ENCODE measurements at regions not wholly inside any gene's neighbourhood (a gene's known extent, or its start where the extent isn't known, plus 50 kb on each side); places are given as distances from the start of the nearest gene placed in this dataset.
A peak's percentile ranks its signal among the peaks of the same experiment; 100 is the strongest.

- peak overlapping the region in 1 of 3 experiments; percentile 47 for H3K4me3 ChIP-seq (replicated peaks in 1 of 3; ENCODE audit: low read depth in 2 of 3, low read length in 3 of 3)
- H3K9me3 Mint-ChIP-seq = peaks cover 10 to 16% (median 12%) of the 10 kb centered on the region in 7 donors
- no peaks in the 10 kb centered on the region for H3K27me3 Mint-ChIP-seq (ENCODE audit: low read depth in 3 of 3)
- H3K9me3 ChIP-seq (replicated peaks in 1 of 2; ENCODE audit: control insufficient read depth in 1 of 2, insufficient read depth in 1 of 2, low read length in 2 of 2) = peaks cover 0 to 5% of the 10 kb centered on the region in 2 donors
- peak overlapping the region; percentile 46 for H2AFZ ChIP-seq (ENCODE audit: insufficient read depth, low read depth, low read length, poor library complexity, severe bottlenecking)
- H3K27ac Mint-ChIP-seq = peak overlapping the region; percentile 77 to 94 (median 92)
- no peaks in the 10 kb centered on the region for H3K27me3 ChIP-seq (ENCODE audit: control insufficient read depth in 2 of 2, insufficient read depth in 2 of 2, low read length in 2 of 2)
- peaks cover 42% of the 10 kb centered on the region for H3K4me1 Mint-ChIP-seq
- intact Hi-C loops (cut with micrococcal nuclease) = no loop called here
- peak; percentile 72 to 80 (median 77) for DNase-seq
- H3K27ac ChIP-seq (ENCODE audit: low read depth in 1 of 2, low read length in 2 of 2) = peak overlapping the region; percentile 56 to 79
- H3K36me3 ChIP-seq (replicated peaks in 1 of 2; ENCODE audit: control insufficient read depth in 1 of 2, insufficient read depth in 2 of 2, low read length in 2 of 2) = no peaks in the 10 kb centered on the region
- no peak overlapping the region for H3K4me3 Mint-ChIP-seq
- no peak overlapping the region for H3K9ac ChIP-seq (ENCODE audit: insufficient read depth, low read length, poor library complexity, severe bottlenecking)
- TF ChIP-seq CTCF (IDR thresholded peaks at IDR 0.05) = no peak
- H4K20me1 ChIP-seq (ENCODE audit: insufficient read depth, low read length) = no peaks in the 10 kb centered on the region
- H3K4me1 ChIP-seq (ENCODE audit: control insufficient read depth in 1 of 2, insufficient read depth in 2 of 2, low read length in 2 of 2) = peaks cover 26 to 30% of the 10 kb centered on the region in 2 donors
- 0% methylated on average over 2 of the region's 6 CpGs for WGBS (ENCODE audit: insufficient coverage)
- H3K4me2 ChIP-seq (replicated peaks; ENCODE audit: extremely low read depth, low read length, poor library complexity, severe bottlenecking) = peak overlapping the region; percentile 53
- H3K36me3 Mint-ChIP-seq = peaks cover 0 to 5% of the 10 kb centered on the region in 2 donors
- no peaks in the 10 kb centered on the region for H3K79me2 ChIP-seq (ENCODE audit: insufficient read depth, low read length)
These were observed 207.0 kb upstream of the MAP3K1 start for GRCh38 chr5:56608217-56608925.

- no peaks in the 10 kb centered on the region for H3K27me3 ChIP-seq (ENCODE audit: control insufficient read depth in 2 of 2, insufficient read depth in 2 of 2, low read length in 2 of 2)
- Mint-ChIP-seq H3K4me1 (peaks cover 41% of the 10 kb centered on the region), H3K27ac (peak overlapping the region; percentile 77 to 94 (median 92)), H3K36me3 (peaks cover 0 to 5% of the 10 kb centered on the region in 2 donors), H3K4me3 (peak overlapping the region in 1 of 2 donors; percentile 40), H3K9me3 (peaks cover 10 to 16% (median 12%) of the 10 kb centered on the region in 7 donors), H3K27me3 (ENCODE audit: low read depth in 3 of 3) (no peaks in the 10 kb centered on the region)
- intact Hi-C loops (cut with micrococcal nuclease) = no loop called here
- H3K9me3 ChIP-seq (replicated peaks in 1 of 2; ENCODE audit: control insufficient read depth in 1 of 2, insufficient read depth in 1 of 2, low read length in 2 of 2) = peaks cover 0 to 5% of the 10 kb centered on the region in 2 donors
- no peaks in the 10 kb centered on the region for H3K79me2 ChIP-seq (ENCODE audit: insufficient read depth, low read length)
- H4K20me1 ChIP-seq (ENCODE audit: insufficient read depth, low read length) = no peaks in the 10 kb centered on the region
- peak overlapping the region in 1 of 3 experiments; percentile 47 for H3K4me3 ChIP-seq (replicated peaks in 1 of 3; ENCODE audit: low read depth in 2 of 3, low read length in 3 of 3)
- WGBS (ENCODE audit: insufficient coverage) = 88% methylated on average over 1 of the region's 4 CpGs
- H3K4me1 ChIP-seq (ENCODE audit: control insufficient read depth in 1 of 2, insufficient read depth in 2 of 2, low read length in 2 of 2) = peaks cover 28 to 30% of the 10 kb centered on the region in 2 donors
- no peaks in the 10 kb centered on the region for H3K36me3 ChIP-seq (replicated peaks in 1 of 2; ENCODE audit: control insufficient read depth in 1 of 2, insufficient read depth in 2 of 2, low read length in 2 of 2)
- peak overlapping the region; percentile 53 for H3K4me2 ChIP-seq (replicated peaks; ENCODE audit: extremely low read depth, low read length, poor library complexity, severe bottlenecking)
- no peak overlapping the region for H2AFZ ChIP-seq (ENCODE audit: insufficient read depth, low read depth, low read length, poor library complexity, severe bottlenecking)
- peak in 1 of 3 donors; percentile 21 for DNase-seq
- H3K27ac ChIP-seq (ENCODE audit: low read depth in 1 of 2, low read length in 2 of 2) = peak overlapping the region; percentile 56 to 79
- no peak for TF ChIP-seq CTCF (IDR thresholded peaks at IDR 0.05)
- no peak overlapping the region for H3K9ac ChIP-seq (ENCODE audit: insufficient read depth, low read length, poor library complexity, severe bottlenecking)
These were observed 207.8 kb upstream of the MAP3K1 start for GRCh38 chr5:56607551-56607950.
